Nephron progenitor cell (in vitro differentiated cells): ENCODE measurements at regions not wholly inside any gene's neighbourhood (a gene's known extent, or its start where the extent isn't known, plus 50 kb on each side); places are given as distances from the start of the nearest gene placed in this dataset.

Experiments
- DNase-seq: peaks from one replicate; pipeline ENCODE4 v3.0.0; 2021
- H3K27ac Mint-ChIP-seq: 2 replicates; pipeline ENCODE4 v1.8.0; 2021; ENCODE audit warnings: mild to moderate bottlenecking, moderate library complexity, mixed read lengths
- H3K27me3 Mint-ChIP-seq: 2 replicates; pipeline ENCODE4 v1.8.0; 2021; ENCODE audit warnings: mild to moderate bottlenecking, low read depth, mixed read lengths; ENCODE audit not compliant: poor library complexity
- H3K36me3 Mint-ChIP-seq: 2 replicates; pipeline ENCODE4 v1.8.0; 2021; ENCODE audit warnings: low read depth, mixed read lengths
- H3K4me1 Mint-ChIP-seq: 2 replicates; pipeline ENCODE4 v1.8.0; 2021; ENCODE audit warnings: mixed read lengths
- H3K4me3 Mint-ChIP-seq: 2 replicates; pipeline ENCODE4 v1.8.0; 2021; ENCODE audit warnings: mild to moderate bottlenecking, moderate library complexity, mixed read lengths
- H3K9me3 Mint-ChIP-seq: 2 replicates; pipeline ENCODE4 v1.8.0; 2021; ENCODE audit warnings: mild to moderate bottlenecking, moderate library complexity, mixed read lengths
- CTCF ChIP-seq: fragments of 200-600 bp; sonication (generic); IDR thresholded peaks from 2 replicates; pipeline ENCODE4 v1.5.0; 2021; ENCODE audit warnings: antibody characterized with exemption

GRCh38 chr4:43325220-43325967 lies 432.9 kb downstream of the GRXCR1 start:
- H3K27ac Mint-ChIP-seq = no peak overlapping the region
- no peaks in the 10 kb centered on the region for H3K27me3 Mint-ChIP-seq
- no peak for TF ChIP-seq CTCF
- no peaks in the 10 kb centered on the region for H3K36me3 Mint-ChIP-seq
- no peaks in the 10 kb centered on the region for H3K9me3 Mint-ChIP-seq
- no peak for DNase-seq
- H3K4me1 Mint-ChIP-seq = no peaks in the 10 kb centered on the region
- no peak overlapping the region for H3K4me3 Mint-ChIP-seq

- Mint-ChIP-seq H3K9me3 (no peaks in the 10 kb centered on the region), H3K27ac (no peak overlapping the region), H3K27me3 (no peaks in the 10 kb centered on the region), H3K4me3 (no peak overlapping the region), H3K4me1 (no peaks in the 10 kb centered on the region), H3K36me3 (no peaks in the 10 kb centered on the region)
- DNase-seq = no peak
- TF ChIP-seq CTCF = no peak
Observed at GRCh38 chr4:43330288-43330687, 437.8 kb downstream of the GRXCR1 start.

- Mint-ChIP-seq H3K27me3 (no peaks in the 10 kb centered on the region), H3K4me3 (no peak overlapping the region), H3K4me1 (no peaks in the 10 kb centered on the region), H3K36me3 (no peaks in the 10 kb centered on the region), H3K27ac (no peak overlapping the region), H3K9me3 (no peaks in the 10 kb centered on the region)
- no peak for TF ChIP-seq CTCF
- DNase-seq = no peak
Observed at GRCh38 chr4:43331226-43332051, 438.9 kb downstream of the GRXCR1 start.

GRCh38 chr4:43332052-43332425 lies 439.5 kb downstream of the GRXCR1 start:
- Mint-ChIP-seq H3K27ac (no peak overlapping the region), H3K27me3 (no peaks in the 10 kb centered on the region), H3K9me3 (no peaks in the 10 kb centered on the region), H3K4me1 (no peaks in the 10 kb centered on the region), H3K4me3 (no peak overlapping the region), H3K36me3 (no peaks in the 10 kb centered on the region)
- DNase-seq = no peak
- no peak for TF ChIP-seq CTCF

- Mint-ChIP-seq H3K36me3 (no peaks in the 10 kb centered on the region), H3K9me3 (no peaks in the 10 kb centered on the region), H3K4me1 (no peaks in the 10 kb centered on the region), H3K27me3 (no peaks in the 10 kb centered on the region), H3K4me3 (no peak overlapping the region), H3K27ac (no peak overlapping the region)
- no peak for DNase-seq
- no peak for TF ChIP-seq CTCF
Observed at GRCh38 chr4:43337707-43338106, 445.2 kb downstream of the GRXCR1 start.
